Superior temporal gyrus (tissue), 1 donor: ENCODE measurements at regions not wholly inside any gene's neighbourhood (a gene's known extent, or its start where the extent isn't known, plus 50 kb on each side); places are given as distances from the start of the nearest gene placed in this dataset.
"Not testable (repeated sequence)": the region's sequence is repeated elsewhere in the genome, so short reads cannot be mapped to it uniquely, and the experiment has no call there.

Source experiments
- DNase-seq: peaks from one replicate; pipeline ENCODE4 v3.0.0-alpha.2; 2016; ENCODE audit errors: extremely low spot score

- no peak for DNase-seq
Measured at GRCh38 chr6:167662075-167662880, 164.4 kb upstream of the AFDN start.

GRCh38 chr6:167662881-167663205 is 163.9 kb upstream of the AFDN start:
- no peak for DNase-seq

DNA sequence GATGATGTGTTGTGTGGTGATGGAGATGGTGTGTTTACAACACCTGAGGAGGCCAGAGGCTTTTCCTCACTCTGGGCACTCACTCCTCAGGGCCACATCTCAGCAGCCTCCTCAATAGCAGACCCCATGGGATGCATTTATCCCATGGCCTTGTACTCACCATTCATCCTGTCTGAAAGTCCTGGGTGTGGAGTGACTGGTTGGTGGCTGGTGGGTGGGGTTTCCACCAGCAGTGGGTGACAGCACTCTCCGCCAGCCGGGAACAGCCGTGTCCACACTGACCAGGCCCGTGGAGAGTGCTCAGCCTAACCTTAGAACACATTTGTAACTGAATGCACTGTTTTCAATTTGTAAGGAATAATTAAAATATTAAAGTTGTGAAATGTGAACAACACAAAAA is 163.4 kb upstream of the AFDN start:
- DNase-seq, result no peak

- DNase-seq, result no peak
Measured at GRCh38 chr6:167663784-167664443, 162.8 kb upstream of the AFDN start.

DNA sequence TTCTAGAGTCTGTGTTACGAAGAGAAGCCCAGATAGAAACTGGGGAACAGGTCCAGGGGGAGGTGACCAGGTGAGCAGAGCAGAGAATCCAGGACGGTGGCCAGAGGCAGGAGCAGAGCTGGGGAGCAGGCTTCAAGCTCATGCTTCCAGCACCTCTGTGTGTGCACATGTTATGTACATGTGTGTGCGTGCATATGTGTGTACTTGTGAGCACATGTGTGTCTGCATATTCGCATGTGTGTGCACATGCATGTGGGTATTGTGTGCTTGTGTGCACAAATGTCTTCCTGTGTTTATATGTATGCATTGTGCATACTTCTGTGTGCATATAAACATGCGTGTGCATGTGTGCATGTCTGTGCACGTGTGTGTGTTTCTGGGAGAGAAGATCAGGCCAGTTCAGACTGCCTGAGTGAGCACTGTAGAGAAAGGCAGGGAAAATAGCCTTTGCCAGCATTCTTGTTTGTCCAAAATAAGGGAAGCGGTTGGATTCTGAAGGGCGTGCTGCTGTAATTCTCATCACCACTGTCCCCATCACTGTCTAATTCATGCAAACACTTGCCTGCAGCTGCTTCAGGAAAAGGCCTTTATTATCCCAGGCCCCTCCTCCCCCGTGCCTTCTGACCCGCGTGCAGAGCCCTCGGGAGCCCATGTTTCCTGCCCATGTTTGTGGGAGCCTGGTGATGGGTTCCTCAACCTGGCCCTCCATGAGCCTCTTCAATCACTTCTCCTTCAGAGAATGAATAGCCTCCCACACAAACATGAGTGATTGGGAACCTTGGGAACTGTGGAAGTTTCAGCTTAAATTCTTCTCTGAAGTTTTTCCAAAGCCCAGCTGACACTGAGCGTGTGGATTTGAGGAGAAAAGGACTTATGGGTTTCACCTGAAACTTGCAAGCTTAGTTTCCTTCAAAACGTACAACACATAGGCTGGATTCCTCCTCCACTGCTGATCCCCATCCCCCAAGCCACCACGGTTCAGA is 161.7 kb upstream of the AFDN start:
- no peak for DNase-seq

GRCh38 chr6:167665698-167666330 is 160.9 kb upstream of the AFDN start:
- DNase-seq, result no peak

- no peak for DNase-seq
Measured at GRCh38 chr6:167666571-167667203, 160.0 kb upstream of the AFDN start.

GRCh38 chr6:167667204-167668018 is 159.3 kb upstream of the AFDN start:
- DNase-seq, result no peak

GRCh38 chr6:167668019-167668753 is 158.5 kb upstream of the AFDN start:
- DNase-seq, result no peak

DNA sequence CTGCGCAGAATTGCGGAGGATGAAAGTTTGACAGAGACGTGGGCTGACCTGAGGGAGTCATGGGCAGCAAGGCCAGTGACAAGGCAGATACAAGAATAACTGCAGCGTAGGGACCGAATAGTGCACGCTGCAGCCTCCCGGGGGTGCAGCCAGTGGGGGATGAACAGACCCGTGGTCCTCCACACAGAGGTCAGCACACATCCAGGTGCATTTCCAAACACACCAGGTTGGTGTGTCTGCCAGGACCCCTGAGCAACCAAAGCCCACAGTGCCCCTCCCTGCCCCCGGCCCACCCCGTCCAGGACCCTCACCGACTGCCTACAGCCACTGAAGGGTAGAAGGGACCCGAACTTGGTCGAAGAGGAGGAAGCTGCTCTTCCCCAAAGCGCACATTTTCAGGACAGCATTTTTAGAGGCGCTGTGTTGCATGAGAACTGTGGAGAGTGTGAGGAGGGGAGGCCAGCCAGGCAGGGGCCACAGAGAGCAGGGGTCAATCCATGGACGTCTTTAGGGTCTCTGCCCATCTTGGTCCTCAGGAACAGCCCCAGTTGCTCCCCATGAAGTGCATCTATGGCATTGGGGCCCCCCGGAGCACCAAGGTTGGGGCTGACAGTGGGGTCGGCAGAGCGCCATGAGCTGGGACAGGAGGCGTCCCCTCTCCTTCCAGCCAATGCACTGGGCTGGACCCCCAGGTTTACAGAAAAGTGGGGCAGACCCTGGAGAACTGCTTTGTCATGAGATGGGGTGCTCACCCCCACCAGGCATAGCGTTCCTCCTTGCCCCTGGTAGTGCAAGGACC is 157.8 kb upstream of the AFDN start:
- no peak for DNase-seq

GRCh38 chr6:167669553-167669849 is 157.2 kb upstream of the AFDN start:
- DNase-seq, result no peak

DNA sequence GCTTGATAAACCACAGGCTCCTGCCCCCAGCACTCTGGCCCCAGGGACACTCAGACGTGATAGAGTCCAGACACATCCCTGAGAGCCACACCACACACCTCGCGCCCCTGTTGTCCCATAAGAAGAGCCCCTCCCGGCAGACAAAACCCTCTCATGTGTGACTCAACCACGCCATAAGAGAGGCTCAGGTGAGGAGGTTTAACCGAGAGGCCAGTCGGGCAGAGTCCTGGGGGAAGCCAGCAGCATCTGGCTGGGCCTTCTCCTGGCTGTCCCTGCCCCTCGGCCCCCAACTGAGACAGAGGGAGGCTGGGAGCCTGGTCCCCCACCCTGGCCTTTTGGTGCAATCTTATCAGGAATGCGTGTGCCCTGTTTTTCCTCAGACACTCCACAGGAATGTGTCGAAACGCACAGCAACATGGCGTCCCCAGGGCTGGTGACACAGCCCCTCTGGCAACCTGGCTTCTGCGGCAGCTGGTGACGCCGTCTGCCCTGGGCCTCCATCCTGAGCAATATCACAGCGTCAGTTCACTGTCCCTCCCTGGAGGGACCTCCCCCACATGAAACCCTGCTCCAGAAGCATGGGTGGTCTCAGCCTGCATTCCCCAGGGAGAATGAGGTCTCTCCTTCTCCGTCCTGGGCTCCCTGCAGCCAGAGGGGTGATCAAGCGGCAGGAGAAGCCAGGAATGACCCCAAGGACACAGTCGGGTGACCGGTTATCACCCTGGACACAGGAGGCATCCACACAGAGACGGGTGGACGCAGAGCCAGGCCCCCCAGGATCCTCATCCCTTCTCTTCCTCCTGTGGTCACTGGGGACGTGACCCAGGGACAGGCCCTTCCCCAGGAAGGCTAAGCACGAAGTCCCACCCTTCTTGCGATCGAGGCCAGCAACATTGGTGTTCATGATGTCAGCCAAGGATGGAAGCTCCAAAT is 156.6 kb upstream of the AFDN start:
- DNase-seq, result no peak

GRCh38 chr6:167670938-167671338 is 155.8 kb upstream of the AFDN start:
- no peak for DNase-seq

DNA sequence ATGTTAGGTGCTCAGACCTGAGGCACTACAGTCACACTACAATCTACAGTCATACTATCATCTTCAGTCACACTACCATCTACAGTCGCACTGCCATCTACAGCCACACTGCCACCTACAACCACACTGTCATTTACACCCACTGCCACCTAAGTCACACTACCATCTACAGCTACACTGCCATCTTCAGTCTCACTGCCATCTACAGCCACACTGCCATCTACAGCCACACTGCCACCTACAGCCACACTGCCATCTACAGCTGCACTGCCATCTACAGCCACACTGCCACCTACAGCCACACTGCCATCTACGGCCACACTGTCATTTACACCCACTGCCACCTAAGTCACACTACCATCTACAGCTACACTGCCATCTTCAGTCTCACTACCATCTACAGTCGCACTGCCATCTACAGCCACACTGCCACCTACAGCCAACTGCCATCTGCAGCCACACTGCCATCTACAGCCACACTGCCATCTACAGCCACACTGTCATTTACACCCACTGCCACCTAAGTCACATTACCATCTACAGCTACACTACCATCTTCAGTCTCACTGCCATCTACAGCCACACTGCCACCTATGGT is 155.2 kb upstream of the AFDN start:
- DNase-seq, result not testable (repeated sequence)

- DNase-seq, result no peak
Measured at GRCh38 chr6:167671977-167672687, 154.6 kb upstream of the AFDN start.

DNA sequence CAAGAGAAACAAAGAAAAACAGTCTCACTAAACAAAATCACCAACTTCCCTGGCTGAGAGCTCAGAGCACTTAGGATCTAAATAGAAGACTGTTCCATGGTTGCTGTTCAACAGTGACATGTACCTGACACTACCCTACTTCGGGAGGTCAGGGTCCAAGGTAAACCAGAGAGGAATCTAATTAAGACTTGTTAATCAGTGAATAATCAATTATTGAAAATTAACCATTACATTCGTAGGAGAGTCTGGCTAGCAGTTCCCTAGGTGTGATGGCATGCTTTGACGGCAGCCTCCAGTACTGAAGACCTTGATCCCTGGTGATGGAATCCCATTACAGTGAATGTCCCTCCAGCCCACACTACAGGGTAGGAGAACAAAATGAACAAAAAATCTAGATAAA is 154.0 kb upstream of the AFDN start:
- no peak for DNase-seq

DNA sequence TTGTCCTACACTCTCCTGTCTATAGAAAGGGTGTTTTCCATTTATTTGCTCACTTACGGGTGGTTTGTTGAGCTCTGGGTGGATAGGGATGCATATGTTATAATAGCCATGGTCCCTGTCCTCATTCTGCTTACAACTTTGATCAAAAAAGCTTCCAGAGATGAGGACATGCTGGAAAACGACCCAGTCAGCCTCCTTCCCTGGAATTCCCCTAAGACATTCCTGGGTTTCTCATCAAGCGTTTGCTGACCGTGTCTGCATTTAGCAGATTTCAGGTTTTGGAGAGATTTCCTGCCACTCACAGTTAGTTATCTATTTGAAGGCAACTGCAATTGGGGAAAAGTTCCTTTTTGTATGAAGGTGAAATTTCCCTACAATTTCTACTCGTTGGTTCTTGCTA is 152.8 kb upstream of the AFDN start:
- DNase-seq, result no peak
